Limb (tissue), 2 donors: ENCODE measurements at regions not wholly inside any gene's neighbourhood (a gene's known extent, or its start where the extent isn't known, plus 50 kb on each side); places are given as distances from the start of the nearest gene placed in this dataset.

Experiments
- DNase-seq, 2 donors: peaks; one replicate each; pipeline ENCODE4 v3.0.0-alpha.2; 2016; ENCODE audit errors: extremely low spot score in 2 of 2

DNA sequence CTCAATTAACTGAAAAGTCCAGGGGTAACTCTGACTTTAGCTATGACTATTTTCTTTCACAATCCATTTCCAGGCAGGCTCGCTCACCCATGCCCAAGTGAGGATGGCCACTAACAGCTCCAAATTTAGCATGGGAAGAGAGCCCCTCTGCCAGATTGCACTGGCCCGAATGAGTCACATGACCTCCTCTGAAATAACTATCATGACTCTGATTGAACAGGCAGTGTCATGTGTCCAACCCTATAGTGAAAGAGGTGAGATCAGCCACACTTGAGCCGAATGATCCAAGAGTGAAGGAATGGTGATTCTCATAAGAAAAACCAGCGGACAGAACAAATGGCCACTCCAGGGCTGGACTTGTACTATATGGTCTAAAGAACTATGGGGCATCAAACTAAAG lies 242.3 kb downstream of the NSG2 start:
- DNase-seq, result no peak

DNA sequence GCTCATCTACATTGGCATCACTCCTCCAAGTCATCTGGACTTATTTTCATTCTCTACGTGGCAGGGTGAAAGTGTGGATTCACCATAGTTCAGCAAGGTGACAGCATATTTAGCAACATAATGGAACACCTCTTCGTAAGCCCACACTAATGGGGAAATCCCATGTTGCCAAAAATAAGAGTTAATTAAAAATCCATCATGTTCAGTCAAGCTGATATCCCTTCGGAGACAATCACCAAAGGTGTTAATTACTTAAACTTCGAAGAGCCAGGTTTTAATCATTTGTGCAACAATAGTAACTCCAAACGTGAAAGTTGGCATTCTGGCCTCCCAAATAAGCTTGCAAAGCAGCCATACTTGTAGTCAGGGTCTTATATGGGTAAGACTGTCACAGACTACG lies 242.9 kb downstream of the NSG2 start:
- DNase-seq, result no peak

DNA sequence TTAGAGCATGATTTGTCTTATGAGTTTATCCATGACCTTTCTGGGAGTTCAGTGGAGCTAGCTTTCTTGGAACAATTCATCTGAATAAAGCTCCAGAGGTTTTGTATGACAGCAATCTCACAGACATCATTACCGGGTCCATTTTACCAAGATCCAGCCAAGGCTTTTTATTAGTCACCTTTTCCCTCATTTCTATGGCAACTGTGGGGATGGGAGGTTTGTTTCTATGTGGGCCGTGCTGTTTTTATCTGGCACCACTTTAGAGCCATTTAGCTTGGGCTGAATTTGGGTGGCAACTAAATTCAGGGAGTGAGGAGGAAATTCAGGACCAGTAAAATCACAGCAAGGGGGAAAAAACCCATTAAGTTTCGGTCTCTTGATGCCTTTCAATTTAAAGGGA lies 245.7 kb downstream of the NSG2 start:
- DNase-seq, result no peak

DNA sequence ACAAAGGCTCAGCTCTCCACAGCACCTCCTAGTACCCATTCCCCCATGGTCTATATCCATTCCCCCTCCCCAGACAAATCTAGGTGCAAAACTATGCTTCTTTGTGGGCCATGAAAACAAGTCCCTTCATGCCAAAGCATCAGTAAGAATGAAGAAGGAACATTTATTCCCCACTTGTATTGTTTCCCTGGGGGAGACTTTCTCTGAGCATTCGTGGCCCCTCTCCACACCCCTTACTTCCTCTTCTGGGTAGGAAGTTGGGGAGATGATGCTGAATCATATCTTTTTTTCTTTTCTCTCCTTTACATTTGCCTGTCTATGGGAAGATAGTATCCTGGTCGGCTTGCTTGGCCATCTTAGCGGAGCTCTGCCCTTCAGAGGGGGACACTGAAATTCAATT lies 246.8 kb downstream of the NSG2 start:
- DNase-seq, result no peak

GRCh38 chr5:174293006-174293405 lies 247.5 kb downstream of the NSG2 start:
- DNase-seq, result no peak

- no peak for DNase-seq
These were observed 248.0 kb downstream of the NSG2 start for GRCh38 chr5:174293481-174293880.

DNA sequence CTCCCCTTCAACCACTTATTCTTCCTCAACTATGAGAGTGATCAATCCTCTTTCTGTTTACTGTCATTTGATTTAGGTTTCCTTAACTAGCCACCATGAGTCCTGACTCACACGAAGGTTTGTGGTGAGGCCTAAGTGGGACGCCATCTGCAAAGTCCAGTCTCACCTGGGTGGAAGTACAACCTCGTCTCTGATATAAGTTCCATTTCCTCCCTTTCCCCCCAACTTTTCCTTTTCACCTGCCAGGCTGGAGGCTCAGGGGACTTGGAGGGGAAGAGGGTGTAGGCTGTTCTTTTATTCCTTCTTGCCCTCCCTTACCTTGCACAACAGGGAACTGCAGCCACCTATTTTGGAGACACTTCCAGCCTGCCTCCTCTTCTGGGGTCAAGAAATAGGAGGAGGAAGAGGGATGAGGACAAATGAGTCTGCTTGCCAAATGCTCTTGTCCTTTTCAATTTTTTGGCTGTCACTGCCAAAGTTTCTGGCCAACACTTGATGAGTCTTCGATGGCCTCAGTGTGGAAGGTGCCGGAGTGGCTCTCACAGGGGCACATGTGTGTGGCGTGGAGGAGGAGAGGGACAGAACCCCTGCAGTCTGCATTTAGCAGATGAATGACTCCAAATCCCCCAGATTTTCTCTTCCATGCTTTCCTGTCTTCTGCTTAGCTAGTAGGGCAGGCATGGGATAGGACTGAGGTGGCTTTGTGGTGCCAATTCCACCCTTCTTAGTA lies 249.6 kb downstream of the NSG2 start:
- no peak for DNase-seq

DNA sequence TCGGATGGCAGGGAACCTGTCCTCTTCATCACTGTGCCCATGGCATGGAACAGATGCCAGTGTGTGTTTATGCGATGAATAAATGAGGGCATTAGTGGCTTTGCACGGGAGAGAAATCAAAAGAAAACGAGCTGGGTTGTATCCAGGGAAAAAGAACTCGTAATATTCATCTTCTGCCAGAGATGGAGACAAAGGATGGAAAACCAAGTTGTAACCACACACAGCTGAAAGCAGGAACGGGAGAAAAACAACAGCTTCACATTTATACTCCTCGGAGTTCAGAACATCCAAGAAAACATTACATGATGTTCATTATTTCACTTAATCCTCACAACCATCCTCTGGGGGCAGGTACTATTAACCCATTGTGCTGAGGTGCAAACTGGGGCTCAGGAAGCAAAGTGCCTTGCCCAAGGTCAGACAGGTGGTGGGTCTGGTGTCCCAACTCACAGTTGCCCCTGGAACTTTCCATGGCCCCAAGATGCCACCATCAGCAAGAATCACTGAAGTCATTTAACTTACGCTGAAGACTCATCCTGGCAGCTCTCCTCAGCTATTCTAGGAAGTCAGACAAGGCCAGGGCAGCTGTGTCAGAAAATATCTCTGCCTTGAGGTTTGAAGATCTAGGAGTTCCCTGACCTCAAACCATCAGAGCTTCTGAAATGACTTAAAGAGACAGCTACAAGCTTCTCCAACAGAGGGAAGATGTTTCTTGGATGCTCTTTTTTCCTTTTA lies 250.4 kb downstream of the NSG2 start:
- no peak for DNase-seq

DNA sequence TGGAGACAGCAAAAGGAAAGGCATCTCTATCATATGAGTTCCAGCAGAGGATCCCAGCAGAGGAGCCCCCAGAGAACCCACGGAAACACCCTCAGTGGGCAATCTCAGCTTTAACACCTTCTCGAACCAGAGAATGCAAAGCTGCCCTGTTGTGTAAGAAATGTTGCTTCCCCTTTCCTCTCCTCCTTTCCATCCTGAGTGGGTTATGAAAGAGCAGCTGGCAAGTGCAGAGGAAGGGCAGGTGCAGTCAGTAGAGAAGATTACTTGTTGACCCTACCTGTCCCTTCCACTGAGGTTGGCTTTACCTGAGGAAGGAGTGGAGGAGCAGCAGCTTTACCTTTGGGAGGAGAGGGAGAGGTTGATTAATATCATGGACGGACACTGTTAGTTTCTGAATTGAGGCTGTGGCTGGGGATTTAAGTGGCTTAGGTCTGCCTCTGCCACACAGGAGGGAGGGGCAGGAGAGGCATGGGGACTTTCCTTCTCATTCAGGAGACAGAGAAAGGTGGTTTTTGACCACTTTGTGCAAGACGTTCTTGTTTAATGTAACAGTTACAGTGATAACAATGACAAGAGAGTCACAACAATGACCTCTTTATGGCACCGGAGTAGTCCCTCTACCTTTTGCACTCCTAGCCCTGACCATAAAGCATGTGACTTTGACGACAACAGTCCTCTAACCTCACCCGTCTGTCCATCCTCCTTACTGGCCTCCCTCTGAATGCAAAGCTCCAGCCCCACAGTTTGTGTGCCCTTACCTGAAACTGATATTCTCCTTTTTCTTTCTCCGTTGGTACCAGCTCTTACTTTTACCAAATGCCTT lies 254.8 kb downstream of the NSG2 start:
- DNase-seq, result no peak

- no peak for DNase-seq
These were observed 255.6 kb downstream of the NSG2 start for GRCh38 chr5:174300941-174301761.

DNA sequence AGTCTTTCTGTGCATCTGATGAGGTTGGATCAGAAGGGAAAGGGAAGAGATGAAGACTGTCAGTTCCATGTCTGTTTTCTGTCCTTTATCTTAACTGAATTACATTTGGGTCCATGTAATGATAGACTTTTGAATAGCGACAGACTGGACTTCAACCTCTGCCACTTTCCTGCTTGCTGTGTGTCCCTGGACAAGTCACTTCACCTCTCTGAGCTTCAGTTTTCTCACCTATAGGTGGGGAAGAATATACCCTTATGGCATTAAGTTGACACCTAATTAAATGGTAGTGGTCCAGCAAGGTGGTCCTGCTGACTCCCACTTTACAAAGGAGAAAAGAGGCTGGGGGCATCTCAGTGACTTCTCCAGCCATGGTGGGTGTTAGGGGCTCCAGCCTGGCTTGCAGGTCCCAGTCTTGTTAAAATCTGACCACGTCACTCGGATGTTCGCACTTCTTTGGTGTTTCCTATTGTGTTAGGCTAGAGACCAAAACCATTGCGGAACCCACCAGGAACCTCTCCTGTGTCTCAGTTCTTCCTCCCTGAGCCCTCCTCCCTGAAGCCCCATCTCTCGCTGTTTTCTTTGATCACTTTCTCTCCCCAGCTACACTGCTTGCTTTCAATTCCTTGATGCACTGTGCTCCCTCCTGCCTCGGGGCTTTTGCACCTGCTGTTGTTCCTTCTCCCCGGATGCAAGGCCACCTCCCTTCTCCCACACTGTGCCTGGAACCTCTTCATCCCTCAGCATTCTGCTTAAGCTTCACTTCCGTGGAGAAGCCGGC lies 256.5 kb downstream of the NSG2 start:
- no peak for DNase-seq

GRCh38 chr5:174303035-174303434 lies 257.5 kb downstream of the NSG2 start:
- no peak for DNase-seq

DNA sequence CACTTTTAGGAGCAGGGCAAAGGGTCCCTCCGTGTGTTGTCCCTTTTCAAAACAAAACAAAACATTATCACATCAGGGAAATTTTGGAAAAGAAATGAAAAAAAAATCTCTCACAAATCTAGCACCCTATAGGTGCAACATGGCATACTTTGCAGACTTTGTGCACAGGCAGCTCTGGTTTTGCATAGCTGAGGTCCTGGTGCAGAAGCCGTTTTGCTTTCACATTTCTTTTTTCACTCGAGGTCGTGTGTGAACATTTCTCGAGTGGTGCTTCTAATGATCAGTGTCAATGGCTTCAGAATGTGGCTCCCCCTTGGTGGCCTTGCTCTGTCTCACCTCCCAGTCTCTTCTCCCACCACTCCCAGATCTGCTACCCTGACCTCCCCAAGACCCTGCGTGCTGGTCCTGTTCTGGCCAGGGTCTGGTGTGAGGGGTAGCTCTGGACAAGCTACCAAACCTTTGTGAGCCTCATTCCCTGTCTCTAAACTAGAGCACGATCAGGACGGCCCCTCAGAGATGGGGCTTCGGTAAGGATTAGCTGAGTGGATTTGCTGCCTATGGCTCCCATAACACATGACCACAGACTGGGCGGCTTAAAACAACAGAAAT lies 258.0 kb downstream of the NSG2 start:
- no peak for DNase-seq

GRCh38 chr5:174305241-174305681 lies 259.8 kb downstream of the NSG2 start:
- DNase-seq, result no peak

DNA sequence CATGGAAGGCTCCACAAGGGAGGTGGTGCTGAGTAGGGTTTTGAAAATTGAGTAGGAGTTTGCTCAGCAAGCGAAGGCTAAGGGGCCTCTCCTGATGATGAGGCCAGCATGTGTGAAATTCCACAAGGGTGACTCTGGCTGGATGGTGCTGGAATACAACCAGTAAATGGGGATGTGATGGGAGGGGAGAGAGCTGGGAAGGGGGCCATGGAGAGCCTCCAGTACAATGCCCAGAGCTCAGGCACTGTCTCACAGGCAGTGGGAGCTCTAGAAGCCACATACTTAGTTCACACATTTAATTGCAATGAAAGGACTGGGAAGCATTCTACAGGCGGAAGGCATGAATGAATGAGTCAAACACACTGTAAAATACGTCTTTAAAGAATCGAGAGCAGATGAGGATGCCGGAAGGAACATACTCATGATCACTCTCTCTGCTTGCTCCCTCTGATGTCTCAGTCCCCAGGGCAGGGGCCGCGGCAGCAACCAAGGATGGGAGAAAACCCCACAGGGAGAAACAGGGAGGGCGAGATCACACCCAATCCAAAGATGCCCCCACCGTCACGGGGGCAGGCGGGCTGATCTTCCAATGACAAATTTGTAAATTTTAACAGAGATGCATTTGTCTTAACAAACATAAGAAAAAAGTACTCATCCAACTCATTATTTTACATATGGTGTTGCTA lies 261.0 kb downstream of the NSG2 start:
- no peak for DNase-seq

DNA sequence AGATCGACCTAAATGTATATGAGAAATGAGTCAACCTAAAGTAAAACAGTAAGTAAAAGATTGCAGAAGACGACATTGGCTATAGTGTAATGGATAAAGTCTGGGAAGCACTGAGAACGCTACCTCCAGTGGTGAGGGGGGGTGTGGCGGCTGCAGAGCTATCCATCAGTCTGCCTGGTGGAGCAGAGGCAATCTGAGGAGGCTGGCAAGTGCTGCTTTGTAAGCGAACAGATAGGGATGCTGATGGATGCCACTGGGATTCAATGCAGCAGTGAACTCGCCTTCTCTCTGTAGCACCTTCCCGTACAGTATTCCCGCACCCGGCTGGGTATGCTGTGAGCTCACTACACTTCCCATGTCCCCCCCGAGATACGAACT lies 261.5 kb downstream of the NSG2 start:
- no peak for DNase-seq

- no peak for DNase-seq
These were observed 262.3 kb downstream of the NSG2 start for GRCh38 chr5:174307656-174308271.

- no peak for DNase-seq
These were observed 263.8 kb downstream of the NSG2 start for GRCh38 chr5:174309131-174309795.

- no peak for DNase-seq
These were observed 264.7 kb downstream of the NSG2 start for GRCh38 chr5:174310243-174310642.
